ENCODE measurements at regions not wholly inside any gene's neighbourhood (a gene's known extent, or its start where the extent isn't known, plus 50 kb on each side); places are given as distances from the start of the nearest gene placed in this dataset.

GRCh38 chr6:166877906-166878305, 78.4 kb downstream of the RNASET2 start:
- no peak for DNase-seq (ENCODE audit: low read depth, low spot score)

GRCh38 chr6:166877349-166877748, 79.0 kb downstream of the RNASET2 start:
- DNase-seq (ENCODE audit: low read depth, low spot score): no peak

DNA sequence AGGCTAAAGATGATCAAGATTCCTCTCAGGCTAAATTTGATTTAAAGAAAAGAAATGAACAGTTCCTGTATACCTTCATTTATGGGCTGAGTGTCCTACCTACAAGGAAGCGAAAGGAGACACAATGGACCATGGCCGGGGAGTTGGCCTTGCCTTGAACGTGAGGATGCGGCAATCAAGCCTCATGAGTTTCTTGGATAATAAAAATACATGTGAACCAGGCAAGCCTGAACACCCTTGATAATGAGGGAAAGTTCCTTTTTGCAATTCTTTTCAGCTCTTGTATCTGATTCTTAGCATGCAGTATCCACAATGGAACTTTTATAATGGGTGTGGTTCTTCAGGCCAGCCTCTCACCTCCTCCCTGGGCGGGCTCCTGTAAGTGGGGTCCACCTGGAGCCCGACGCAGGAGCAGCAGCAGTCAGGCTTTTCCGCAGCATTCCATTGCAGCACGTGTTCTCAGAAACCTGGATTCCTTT, 83.8 kb downstream of the RNASET2 start:
- no peak for DNase-seq (ENCODE audit: low read depth, low spot score)

DNA sequence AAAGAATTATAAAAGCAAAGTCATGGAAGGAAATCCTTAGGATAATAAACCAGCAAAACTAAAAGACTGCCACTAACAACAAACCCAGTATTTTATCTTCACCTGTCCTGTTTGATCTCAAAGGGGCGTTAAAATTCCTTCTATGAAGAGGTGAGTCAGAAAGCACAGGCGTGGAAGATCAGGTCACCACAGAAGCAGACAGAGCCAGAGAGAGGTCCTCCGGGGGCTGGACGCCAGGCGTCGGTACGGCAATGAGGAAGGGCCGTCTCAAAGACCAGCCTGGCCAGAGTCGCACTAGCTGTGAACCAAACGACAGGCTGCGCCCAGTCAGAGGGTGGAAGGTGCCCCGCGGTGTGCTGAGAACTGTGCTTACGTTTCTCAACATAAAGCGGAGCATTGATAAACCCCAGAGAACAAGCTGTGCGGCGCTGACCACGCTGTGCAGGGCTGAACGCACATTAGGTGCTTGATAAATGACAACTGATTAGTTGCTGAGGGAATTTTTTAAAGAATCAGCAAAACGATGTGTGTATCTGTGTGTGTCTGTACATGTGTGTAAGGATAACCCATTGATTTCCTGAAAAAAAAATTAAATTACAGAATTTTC, 85.6 kb downstream of the RNASET2 start:
- no peak for DNase-seq (ENCODE audit: low read depth, low spot score)

GRCh38 chr6:166866839-166867637, 89.3 kb downstream of the RNASET2 start:
- no peak for DNase-seq (ENCODE audit: low read depth, low spot score)

DNA sequence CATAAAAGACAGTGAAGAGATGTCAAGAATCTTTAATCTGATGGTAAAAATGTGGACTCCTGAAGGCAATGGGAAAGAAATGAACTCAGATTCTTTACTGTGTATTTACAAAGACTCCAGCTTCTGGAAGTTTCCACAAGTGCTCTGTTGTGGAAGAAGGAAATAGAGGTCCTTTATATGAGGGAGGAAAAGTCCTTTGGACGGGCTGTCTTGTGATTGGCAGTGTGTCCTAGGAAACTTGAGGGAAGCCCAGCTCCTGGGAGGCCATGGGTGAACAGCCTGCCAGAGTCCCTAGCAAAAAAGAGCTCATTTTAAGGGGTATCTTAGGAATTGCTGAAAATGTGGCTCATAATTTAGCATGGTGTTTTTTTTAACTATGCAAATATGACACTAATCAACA, 92.0 kb downstream of the RNASET2 start:
- DNase-seq (ENCODE audit: low read depth, low spot score): no peak

DNA sequence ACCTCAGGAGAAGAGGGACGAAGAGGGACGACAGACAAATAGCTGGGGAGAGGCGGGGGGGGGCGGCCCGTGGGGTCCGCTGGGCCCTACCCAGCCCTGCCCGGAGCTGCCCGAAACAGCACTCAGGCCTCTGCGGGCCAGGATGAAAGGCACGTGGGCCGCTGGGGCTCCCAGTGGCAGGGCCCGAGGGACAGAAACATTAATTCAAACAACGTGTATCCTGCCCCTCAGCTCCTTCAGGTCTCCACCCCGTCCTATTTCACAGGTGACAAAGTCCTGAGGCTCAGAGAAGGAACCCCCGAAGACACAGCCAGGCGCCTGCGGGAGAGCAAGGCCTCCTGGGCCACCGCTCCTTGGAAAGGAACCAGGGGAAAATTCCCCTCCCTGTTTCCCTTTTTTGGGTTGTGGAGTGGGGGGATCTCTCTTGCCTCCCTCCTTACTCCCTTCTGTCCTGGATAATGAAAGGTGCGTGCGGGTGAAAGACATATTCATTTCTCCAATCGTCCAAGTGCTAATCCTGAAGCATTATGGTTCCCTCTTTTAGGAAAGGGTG, 93.3 kb downstream of the RNASET2 start:
- no peak for DNase-seq (ENCODE audit: low read depth, low spot score)

GRCh38 chr6:166862287-166862977, 93.9 kb downstream of the RNASET2 start:
- no peak for DNase-seq (ENCODE audit: low read depth, low spot score)

DNA sequence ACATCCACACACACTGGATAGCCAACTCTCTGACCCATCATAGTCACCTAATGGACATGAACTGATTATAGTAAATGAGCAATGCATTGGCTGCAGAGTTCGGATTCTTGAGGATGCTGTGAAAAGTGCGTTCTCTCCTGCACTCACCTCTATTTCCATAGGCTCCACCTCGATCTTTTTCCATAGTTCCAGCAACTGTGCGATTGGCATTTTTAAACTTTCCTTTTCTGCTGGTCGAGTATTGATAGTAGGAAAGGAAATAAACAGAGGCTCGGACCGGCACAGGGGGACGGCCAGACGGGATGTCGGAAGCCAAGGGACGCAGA, 94.4 kb downstream of the RNASET2 start:
- no peak for DNase-seq (ENCODE audit: low read depth, low spot score)

DNA sequence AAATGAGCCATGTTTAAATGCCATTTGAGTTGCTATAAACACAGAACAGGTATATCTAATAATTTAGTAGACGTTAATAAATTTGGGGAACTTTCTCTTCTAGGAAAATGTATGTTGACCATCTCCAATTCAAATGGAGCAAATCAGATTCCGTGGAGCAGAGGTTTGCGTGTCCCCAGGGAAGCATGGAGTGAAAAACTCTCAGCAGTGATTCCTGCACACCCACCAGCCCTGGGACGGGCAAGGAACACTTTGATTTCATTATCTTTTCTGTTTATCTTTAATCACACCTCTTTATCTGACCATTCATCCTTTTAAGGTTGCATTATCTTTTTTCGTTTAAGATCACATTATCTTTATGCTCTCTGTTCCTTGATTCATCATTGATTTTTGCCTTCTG, 95.0 kb downstream of the RNASET2 start:
- DNase-seq (ENCODE audit: low read depth, low spot score): no peak

DNA sequence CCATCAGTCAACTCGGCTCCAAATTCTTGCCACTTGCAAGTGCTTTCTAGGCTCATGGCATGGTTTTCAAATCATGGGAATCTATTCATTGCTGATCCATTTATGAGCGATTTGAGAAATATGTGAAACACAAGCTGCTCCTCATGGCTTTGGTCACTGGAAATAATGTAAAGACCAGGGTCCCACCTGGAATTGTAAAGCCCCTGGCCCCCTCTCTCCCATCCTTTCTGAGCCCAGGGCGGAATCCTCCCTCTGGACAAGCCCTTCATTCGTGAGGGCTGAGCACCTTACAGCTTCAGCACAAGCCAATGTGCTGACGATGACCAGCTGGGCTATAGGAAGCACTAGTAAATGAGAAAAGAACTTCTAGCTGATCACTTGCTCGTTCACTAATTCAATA, 96.0 kb downstream of the RNASET2 start:
- no peak for DNase-seq (ENCODE audit: low read depth, low spot score)

- DNase-seq (ENCODE audit: low read depth, low spot score): no peak
Observed at GRCh38 chr6:166855416-166855815, 100.9 kb downstream of the RNASET2 start.

- DNase-seq (ENCODE audit: low read depth, low spot score): no peak
Observed at GRCh38 chr6:166853371-166854325, 102.7 kb downstream of the RNASET2 start.

GRCh38 chr6:166852451-166852975, 103.8 kb downstream of the RNASET2 start:
- DNase-seq (ENCODE audit: low read depth, low spot score): no peak

- DNase-seq (ENCODE audit: low read depth, low spot score): no peak
Observed at GRCh38 chr6:166851911-166852310, 104.4 kb downstream of the RNASET2 start.

GRCh38 chr6:166851426-166851825, 104.9 kb downstream of the RNASET2 start:
- DNase-seq (ENCODE audit: low read depth, low spot score): no peak

DNA sequence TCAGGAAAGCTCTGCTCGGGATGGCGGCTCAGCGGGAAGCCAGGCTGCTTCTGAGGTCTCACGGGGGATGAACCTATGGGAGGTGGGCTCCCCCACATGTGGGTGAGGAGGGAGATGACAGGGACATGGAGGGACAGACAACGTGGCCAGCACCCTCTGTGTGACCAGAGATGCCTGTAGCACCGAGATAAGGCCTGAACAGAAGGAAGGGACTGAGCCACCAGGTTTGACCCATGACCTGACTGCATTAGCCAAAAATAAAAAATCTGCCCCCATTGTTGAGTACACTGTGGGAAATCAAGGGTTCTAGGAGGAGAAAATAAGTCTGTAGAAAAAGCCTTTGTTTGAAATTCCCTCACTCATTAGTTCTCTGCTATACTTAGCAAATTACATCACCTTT, 105.7 kb downstream of the RNASET2 start:
- DNase-seq (ENCODE audit: low read depth, low spot score): no peak

GRCh38 chr6:166849749-166850183, 106.6 kb downstream of the RNASET2 start:
- no peak for DNase-seq (ENCODE audit: low read depth, low spot score)

GRCh38 chr6:166848979-166849748, 107.2 kb downstream of the RNASET2 start:
- no peak for DNase-seq (ENCODE audit: low read depth, low spot score)
